H9 (cell line): ENCODE measurements at regions not wholly inside any gene's neighbourhood (a gene's known extent, or its start where the extent isn't known, plus 50 kb on each side); places are given as distances from the start of the nearest gene placed in this dataset.

Source experiments
- DNase-seq: peaks from one replicate; pipeline ENCODE4 v3.0.0-alpha.2; 2017
- H2AFZ ChIP-seq: one replicate; pipeline ENCODE4 v1.6.1; 2013; ENCODE audit warnings: mild to moderate bottlenecking, low read length, control low read depth, moderate library complexity
- H2AK5ac ChIP-seq: 2 replicates; pipeline ENCODE4 v1.6.1; 2013; ENCODE audit warnings: low read length, control low read depth, mixed read lengths; ENCODE audit not compliant: insufficient read length
- H2BK120ac ChIP-seq: one replicate; pipeline ENCODE4 v1.6.1; 2013; ENCODE audit warnings: low read depth, mild to moderate bottlenecking, low read length, control low read depth, inconsistent platforms; ENCODE audit not compliant: poor library complexity, severe bottlenecking
- H2BK12ac ChIP-seq: 2 replicates; pipeline ENCODE4 v1.6.1; 2013; ENCODE audit warnings: low read length, control low read depth, mixed read lengths, low read depth; ENCODE audit not compliant: insufficient read length
- H2BK15ac ChIP-seq: 2 replicates; pipeline ENCODE4 v1.6.1; 2013; ENCODE audit warnings: low read depth, low read length, control low read depth
- H2BK20ac ChIP-seq: one replicate; pipeline ENCODE4 v1.6.1; 2013; ENCODE audit warnings: low read depth, mild to moderate bottlenecking, low read length, control low read depth, inconsistent platforms; ENCODE audit not compliant: poor library complexity, severe bottlenecking
- H2BK5ac ChIP-seq: 2 replicates; pipeline ENCODE4 v1.6.1; 2013; ENCODE audit warnings: low read length, control low read depth, mixed read lengths; ENCODE audit not compliant: insufficient read length
- H3K14ac ChIP-seq: 2 replicates; pipeline ENCODE4 v1.6.1; 2013; ENCODE audit warnings: low read length, control low read depth; ENCODE audit not compliant: insufficient read depth
- H3K18ac ChIP-seq: 2 replicates; pipeline ENCODE4 v1.6.1; 2013; ENCODE audit warnings: low read depth, mild to moderate bottlenecking, mixed read lengths, low read length, control low read depth; ENCODE audit not compliant: insufficient read length
- H3K23ac ChIP-seq: 2 replicates; pipeline ENCODE4 v1.6.1; 2013; ENCODE audit warnings: low read length, control low read depth, mixed read lengths, low read depth; ENCODE audit not compliant: insufficient read length
- H3K23me2 ChIP-seq: 2 replicates; pipeline ENCODE4 v1.6.1; 2013; ENCODE audit warnings: low read depth, mild to moderate bottlenecking, mixed read lengths, low read length, control low read depth; ENCODE audit not compliant: insufficient read length, poor library complexity, severe bottlenecking
- H3K27ac ChIP-seq: 2 replicates; pipeline ENCODE4 v1.5.1; 2013; ENCODE audit warnings: low read length, control low read depth, mixed read lengths, low read depth; ENCODE audit not compliant: insufficient read length
- H3K27me3 ChIP-seq: 2 replicates; pipeline ENCODE4 v1.6.1; 2013; ENCODE audit warnings: low read length, control low read depth, inconsistent platforms; ENCODE audit not compliant: insufficient read depth
- H3K4ac ChIP-seq: 2 replicates; pipeline ENCODE4 v1.6.1; 2013; ENCODE audit warnings: low read depth, mild to moderate bottlenecking, control low read depth, inconsistent platforms, low read length, moderate library complexity
- H3K4me1 ChIP-seq: 2 replicates; pipeline ENCODE4 v1.6.1; 2013; ENCODE audit warnings: low read length, control low read depth, inconsistent platforms; ENCODE audit not compliant: insufficient read depth
- H3K4me2 ChIP-seq: 2 replicates; pipeline ENCODE4 v1.6.1; 2013; ENCODE audit warnings: low read length, control low read depth, mixed read lengths; ENCODE audit not compliant: insufficient read length, insufficient read depth
- H3K56ac ChIP-seq: 2 replicates; pipeline ENCODE4 v1.6.1; 2013; ENCODE audit warnings: low read depth, mild to moderate bottlenecking, mixed read lengths, low read length, control low read depth; ENCODE audit not compliant: insufficient read length
- H3K79me1 ChIP-seq: 2 replicates; pipeline ENCODE4 v1.6.1; 2013; ENCODE audit warnings: low read depth, mild to moderate bottlenecking, moderate library complexity, low read length, control low read depth, inconsistent platforms; ENCODE audit not compliant: insufficient read depth, poor library complexity, severe bottlenecking
- H3K79me2 ChIP-seq: 2 replicates; pipeline ENCODE4 v1.6.1; 2013; ENCODE audit warnings: low read length, control low read depth, inconsistent platforms; ENCODE audit not compliant: insufficient read depth
- H3K9ac ChIP-seq: 2 replicates; pipeline ENCODE4 v1.6.1; 2013; ENCODE audit warnings: low read length, control low read depth, mixed read lengths; ENCODE audit not compliant: insufficient read length; ENCODE audit errors: extremely low read depth
- H3K9me3 ChIP-seq: one replicate; pipeline ENCODE4 v1.6.1; 2013; ENCODE audit warnings: low read depth, low read length, inconsistent platforms; ENCODE audit not compliant: control insufficient read depth
- H3T11ph ChIP-seq: one replicate; pipeline ENCODE4 v1.6.1; 2013; ENCODE audit warnings: mild to moderate bottlenecking, low read length, control low read depth, inconsistent platforms
- H4K20me1 ChIP-seq: one replicate; pipeline ENCODE4 v1.6.1; 2013; ENCODE audit not compliant: control insufficient read depth, insufficient read length, insufficient read depth
- H4K5ac ChIP-seq: 2 replicates; pipeline ENCODE4 v1.6.1; 2013; ENCODE audit warnings: low read depth, mild to moderate bottlenecking, mixed read lengths, low read length, control low read depth; ENCODE audit not compliant: insufficient read length
- H4K8ac ChIP-seq: replicated peaks from 2 replicates; pipeline ENCODE4 v1.6.1; 2013; ENCODE audit warnings: low read length, control low read depth, mixed read lengths, low read depth; ENCODE audit not compliant: insufficient read length
- H4K91ac ChIP-seq: 2 replicates; pipeline ENCODE4 v1.6.1; 2013; ENCODE audit warnings: low read depth, mild to moderate bottlenecking, moderate library complexity, mixed read lengths, low read length, control low read depth; ENCODE audit not compliant: insufficient read length
- H3K27ac Mint-ChIP-seq, 3 experiments: 2 replicates in 2 of 3; 3 replicates in 1 of 3; pipeline ENCODE4 v1.8.0; 2020 to 2021; ENCODE audit warnings: mixed read lengths in 3 of 3, mild to moderate bottlenecking in 1 of 3, moderate library complexity in 1 of 3
- H3K27me3 Mint-ChIP-seq: 2 replicates; pipeline ENCODE4 v1.8.0; 2021; ENCODE audit warnings: low read depth, mild to moderate bottlenecking, moderate library complexity, mixed read lengths
- H3K36me3 Mint-ChIP-seq, 3 experiments: 2 replicates in 2 of 3; 3 replicates in 1 of 3; pipeline ENCODE4 v1.8.0; 2020 to 2021; ENCODE audit warnings: low read depth in 3 of 3, mixed read lengths in 3 of 3; ENCODE audit not compliant: insufficient read depth in 1 of 3
- H3K4me1 Mint-ChIP-seq, 2 experiments: 2 replicates each; pipeline ENCODE4 v1.8.0; 2020; ENCODE audit warnings: mixed read lengths in 2 of 2
- H3K4me3 Mint-ChIP-seq, 2 experiments: 2 replicates in 1 of 2; 3 replicates in 1 of 2; pipeline ENCODE4 v1.8.0; 2020 to 2021; ENCODE audit warnings: mild to moderate bottlenecking in 2 of 2, mixed read lengths in 2 of 2, moderate library complexity in 1 of 2
- H3K9me3 Mint-ChIP-seq, 2 experiments: 2 replicates in 1 of 2; 3 replicates in 1 of 2; pipeline ENCODE4 v1.8.0; 2020; ENCODE audit warnings: mild to moderate bottlenecking in 2 of 2, mixed read lengths in 2 of 2, moderate library complexity in 1 of 2
- WGBS: extraction: QIAGEN DNeasy Blood & Tissue Kit; methylation state at CpG from one replicate; pipeline ENCODE4 v1.1.7; 2013; ENCODE audit warnings: missing lambda C conversion rate, low lambda C conversion rate, mixed read lengths; ENCODE audit not compliant: insufficient read length; ENCODE audit errors: extremely low coverage; 5-methylcytosine and 5-hydroxymethylcytosine counted together
- TF ChIP-seq, protein P1 (sequence below): fragments of 200-600 bp; sonication (generic); conservative IDR thresholded peaks from 3 replicates; pipeline ENCODE4 v1.8.0; 2021; ENCODE audit warnings: antibody characterized with exemption, mild to moderate bottlenecking

DNA sequence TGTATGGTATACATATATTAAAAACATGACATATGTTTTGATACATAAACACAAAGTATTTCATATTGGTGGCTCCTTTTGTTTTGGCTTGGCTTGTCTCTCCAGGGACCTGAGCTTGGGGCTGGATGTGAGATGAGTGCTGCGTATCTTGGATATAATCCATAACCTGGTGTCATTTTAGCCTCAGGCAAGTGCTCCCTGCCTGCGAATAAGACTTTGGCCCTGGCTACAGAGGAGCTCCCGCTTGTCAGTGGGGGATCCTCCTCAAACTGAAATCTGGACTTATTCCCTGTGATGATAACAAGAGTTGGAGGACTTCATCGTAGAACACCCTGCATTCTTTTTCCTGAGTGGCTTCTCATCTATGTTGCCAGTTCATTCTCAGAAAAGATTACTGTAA lies 341.7 kb upstream of the CLINT1 start:
- no CpG with 5 or more reads among the region's 4 CpGs for WGBS

More for the DNA sequence above, 341.7 kb upstream of the CLINT1 start:
- Histone ChIP-seq H2BK5ac (no peak overlapping the region), H2AFZ (no peak overlapping the region), H4K20me1 (no peaks in the 10 kb centered on the region), H2BK15ac (no peak overlapping the region), H3K4me2 (no peak overlapping the region), H3K18ac (no peak overlapping the region), H3K79me2 (no peaks in the 10 kb centered on the region), H2BK12ac (no peak overlapping the region), H2BK20ac (no peak overlapping the region), H2BK120ac (no peak overlapping the region), H3K4ac (no peak overlapping the region), H3K56ac (no peak overlapping the region), H3K14ac (no peak overlapping the region), H3K9me3 (no peaks in the 10 kb centered on the region), H3K27me3 (no peaks in the 10 kb centered on the region), H3K27ac (no peak overlapping the region), H2AK5ac (no peak overlapping the region), H3K9ac (no peak overlapping the region), H3T11ph (no peak overlapping the region), H3K79me1 (no peaks in the 10 kb centered on the region), H4K91ac (no peak overlapping the region), H4K8ac (no peak overlapping the region), H4K5ac (no peak overlapping the region), H3K23me2 (no peaks in the 10 kb centered on the region), H3K23ac (no peak overlapping the region), H3K4me1 (no peaks in the 10 kb centered on the region; the same call in 1 of the 2 replicates)
- no peak overlapping the region for H3K27ac Mint-ChIP-seq
- no peak overlapping the region for H3K4me3 Mint-ChIP-seq
- H3K27me3 Mint-ChIP-seq, result no peaks in the 10 kb centered on the region
- H3K4me1 Mint-ChIP-seq, result peaks cover 12 to 16% of the 10 kb centered on the region in 2 experiments; a peak in 3 of 4 replicates
- H3K36me3 Mint-ChIP-seq, result no peaks in the 10 kb centered on the region
- no peak for DNase-seq
- H3K9me3 Mint-ChIP-seq, result no peaks in the 10 kb centered on the region
- TF ChIP-seq, protein P1, sequence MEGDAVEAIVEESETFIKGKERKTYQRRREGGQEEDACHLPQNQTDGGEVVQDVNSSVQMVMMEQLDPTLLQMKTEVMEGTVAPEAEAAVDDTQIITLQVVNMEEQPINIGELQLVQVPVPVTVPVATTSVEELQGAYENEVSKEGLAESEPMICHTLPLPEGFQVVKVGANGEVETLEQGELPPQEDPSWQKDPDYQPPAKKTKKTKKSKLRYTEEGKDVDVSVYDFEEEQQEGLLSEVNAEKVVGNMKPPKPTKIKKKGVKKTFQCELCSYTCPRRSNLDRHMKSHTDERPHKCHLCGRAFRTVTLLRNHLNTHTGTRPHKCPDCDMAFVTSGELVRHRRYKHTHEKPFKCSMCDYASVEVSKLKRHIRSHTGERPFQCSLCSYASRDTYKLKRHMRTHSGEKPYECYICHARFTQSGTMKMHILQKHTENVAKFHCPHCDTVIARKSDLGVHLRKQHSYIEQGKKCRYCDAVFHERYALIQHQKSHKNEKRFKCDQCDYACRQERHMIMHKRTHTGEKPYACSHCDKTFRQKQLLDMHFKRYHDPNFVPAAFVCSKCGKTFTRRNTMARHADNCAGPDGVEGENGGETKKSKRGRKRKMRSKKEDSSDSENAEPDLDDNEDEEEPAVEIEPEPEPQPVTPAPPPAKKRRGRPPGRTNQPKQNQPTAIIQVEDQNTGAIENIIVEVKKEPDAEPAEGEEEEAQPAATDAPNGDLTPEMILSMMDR, result no peak
